Prostate gland (tissue), 2 donors: ENCODE measurements at regions not wholly inside any gene's neighbourhood (a gene's known extent, or its start where the extent isn't known, plus 50 kb on each side); places are given as distances from the start of the nearest gene placed in this dataset.
"Not testable (repeated sequence)": the region's sequence is repeated elsewhere in the genome, so short reads cannot be mapped to it uniquely, and the experiment has no call there.

Source experiments
- DNase-seq: peaks from one replicate; pipeline ENCODE4 v3.0.0-alpha.2; 2019; ENCODE audit warnings: low spot score
- H3K27ac ChIP-seq, 2 donors: fragments of 200-600 bp; sonication (generic); 2 replicates each; pipeline ENCODE4 v1.5.1; 2017 to 2019
- H3K27me3 ChIP-seq: fragments of 200-600 bp; sonication (generic); replicated peaks from 2 replicates; pipeline ENCODE4 v1.5.1; 2019; ENCODE audit not compliant: insufficient read depth
- H3K36me3 ChIP-seq, 2 donors: fragments of 200-600 bp; sonication (generic); 1 replicate in 1 of 2; 2 replicates in 1 of 2; pipeline versions ENCODE4 v1.5.1 to v1.8.1; 2017 to 2019
- H3K4me1 ChIP-seq: fragments of 200-600 bp; sonication (generic); replicated peaks from 2 replicates; pipeline ENCODE4 v1.5.1; 2019
- H3K4me3 ChIP-seq, 2 donors: fragments of 200-600 bp; sonication (generic); 2 replicates each; pipeline ENCODE4 v1.5.1; 2017 to 2019
- H3K9me3 ChIP-seq: fragments of 200-600 bp; sonication (generic); 2 replicates; pipeline ENCODE4 v1.5.1; 2017
- POLR2A ChIP-seq: fragments of 450-650 bp; IDR thresholded peaks from one replicate; pipeline ENCODE4 v1.6.1; 2016; ENCODE audit warnings: antibody characterized with exemption, mild to moderate bottlenecking
- POLR2AphosphoS5 ChIP-seq: sonication (generic); formaldehyde crosslinking; IDR thresholded peaks from one replicate; pipeline ENCODE4 v1.6.1; 2017; ENCODE audit warnings: antibody characterized with exemption
- WGBS: methylation state at CpG from one replicate; pipeline ENCODE4 v1.1.5; 2018; 5-methylcytosine and 5-hydroxymethylcytosine counted together
- intact Hi-C: fragments of 100-400 bp; cut with DNase I; formaldehyde crosslinking; loops from one replicate; pipeline ENCODE4 v1.14.2; 2022
- TF ChIP-seq, protein P1 (sequence below), 4 experiments: fragments of 200-600 bp in 2 of 4; fragments of 450-650 bp in 2 of 4; sonication (generic) in 2 of 4; IDR thresholded peaks; 1 replicate in 3 of 4; 2 replicates in 1 of 4; pipeline ENCODE4 v1.5.1; 2016 to 2019; ENCODE audit warnings: antibody characterized with exemption in 4 of 4, mild to moderate bottlenecking in 2 of 4, moderate library complexity in 2 of 4

DNA sequence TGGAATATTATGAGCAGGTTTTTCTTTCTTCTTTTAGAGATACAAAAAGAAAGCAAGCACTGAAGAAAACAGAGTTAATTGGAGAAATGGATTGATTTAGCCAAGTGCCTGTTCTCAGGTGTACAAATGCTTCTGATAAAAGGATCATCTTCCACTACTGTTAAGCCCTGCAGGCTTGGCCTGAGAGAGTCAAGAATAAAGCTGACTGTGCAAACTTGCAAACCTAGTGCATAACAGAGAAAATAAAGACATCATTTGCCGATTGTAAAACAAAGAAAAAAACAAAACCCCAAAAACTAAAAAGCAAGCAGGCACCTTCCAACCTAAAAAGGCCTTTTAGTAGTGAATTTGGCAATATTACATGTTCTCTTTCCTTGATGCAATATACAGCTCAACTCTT lies 78.0 kb upstream of the CCDC80 start:
- Histone ChIP-seq H3K9me3 (no peaks in the 10 kb centered on the region), H3K27me3 (no peaks in the 10 kb centered on the region), H3K36me3 (no peaks in the 10 kb centered on the region), H3K27ac (no peak overlapping the region), H3K4me3 (no peak overlapping the region), H3K4me1 (no peaks in the 10 kb centered on the region)
- WGBS, result 40% methylated on average over 1 of the region's 1 CpG
- intact Hi-C loops, result no loop called here
- TF ChIP-seq, protein P1, sequence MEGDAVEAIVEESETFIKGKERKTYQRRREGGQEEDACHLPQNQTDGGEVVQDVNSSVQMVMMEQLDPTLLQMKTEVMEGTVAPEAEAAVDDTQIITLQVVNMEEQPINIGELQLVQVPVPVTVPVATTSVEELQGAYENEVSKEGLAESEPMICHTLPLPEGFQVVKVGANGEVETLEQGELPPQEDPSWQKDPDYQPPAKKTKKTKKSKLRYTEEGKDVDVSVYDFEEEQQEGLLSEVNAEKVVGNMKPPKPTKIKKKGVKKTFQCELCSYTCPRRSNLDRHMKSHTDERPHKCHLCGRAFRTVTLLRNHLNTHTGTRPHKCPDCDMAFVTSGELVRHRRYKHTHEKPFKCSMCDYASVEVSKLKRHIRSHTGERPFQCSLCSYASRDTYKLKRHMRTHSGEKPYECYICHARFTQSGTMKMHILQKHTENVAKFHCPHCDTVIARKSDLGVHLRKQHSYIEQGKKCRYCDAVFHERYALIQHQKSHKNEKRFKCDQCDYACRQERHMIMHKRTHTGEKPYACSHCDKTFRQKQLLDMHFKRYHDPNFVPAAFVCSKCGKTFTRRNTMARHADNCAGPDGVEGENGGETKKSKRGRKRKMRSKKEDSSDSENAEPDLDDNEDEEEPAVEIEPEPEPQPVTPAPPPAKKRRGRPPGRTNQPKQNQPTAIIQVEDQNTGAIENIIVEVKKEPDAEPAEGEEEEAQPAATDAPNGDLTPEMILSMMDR (IDR thresholded peaks at IDR 0.05), result no peak
- TF ChIP-seq POLR2A, result no peak
- no peak for TF ChIP-seq POLR2AphosphoS5
- no peak for DNase-seq

DNA sequence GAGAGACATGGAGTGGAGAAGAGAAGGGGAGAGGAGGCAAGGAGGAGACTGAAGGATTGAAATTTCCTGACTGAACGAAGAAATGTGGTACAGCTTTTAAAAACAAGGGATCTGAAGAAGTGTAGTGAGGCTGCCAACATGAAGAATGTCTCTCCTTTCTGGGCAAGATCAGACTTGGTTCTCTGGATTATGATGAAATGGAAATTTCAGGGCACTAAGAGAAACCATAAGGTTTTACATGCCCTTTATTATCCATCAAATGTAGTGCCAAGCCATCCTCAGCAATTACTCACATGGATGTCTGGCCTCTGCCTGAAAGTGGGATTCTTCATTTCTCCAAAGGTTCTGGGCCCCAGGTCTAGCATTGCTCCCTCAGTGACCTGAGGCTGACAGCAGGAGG lies 77.6 kb upstream of the CCDC80 start:
- intact Hi-C loops, result no loop called here
- no peak for DNase-seq
- Histone ChIP-seq H3K4me1 (no peaks in the 10 kb centered on the region), H3K4me3 (no peak overlapping the region), H3K27ac (no peak overlapping the region), H3K36me3 (no peaks in the 10 kb centered on the region), H3K9me3 (no peaks in the 10 kb centered on the region), H3K27me3 (no peaks in the 10 kb centered on the region)
- TF ChIP-seq POLR2A (no peak), POLR2AphosphoS5 (no peak)
- TF ChIP-seq, protein P1 (IDR thresholded peaks at IDR 0.05), result no peak
- 26% methylated on average over 1 of the region's 1 CpG for WGBS

DNA sequence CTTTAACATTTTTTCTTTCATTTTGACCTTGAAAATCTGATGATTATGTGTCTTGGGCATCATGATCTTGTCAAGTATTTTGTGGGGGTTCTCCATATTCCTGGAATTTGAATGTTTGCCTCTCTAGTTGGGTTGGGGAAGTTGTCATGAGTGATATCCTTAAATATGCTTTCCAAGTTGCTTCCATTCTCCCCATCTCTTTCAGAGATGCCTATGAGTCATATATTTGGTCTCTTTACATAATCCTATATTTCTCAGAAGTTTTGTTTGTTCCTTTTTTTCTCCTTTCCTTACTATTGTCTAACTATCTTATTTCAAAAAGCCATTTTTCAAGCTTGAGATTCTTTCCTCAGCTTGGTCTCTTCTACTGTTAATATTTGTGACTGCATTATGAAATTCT lies 69.0 kb upstream of the CCDC80 start:
- Histone ChIP-seq H3K9me3 (no peaks in the 10 kb centered on the region), H3K36me3 (no peaks in the 10 kb centered on the region)
- intact Hi-C loops, result no loop called here

DNA sequence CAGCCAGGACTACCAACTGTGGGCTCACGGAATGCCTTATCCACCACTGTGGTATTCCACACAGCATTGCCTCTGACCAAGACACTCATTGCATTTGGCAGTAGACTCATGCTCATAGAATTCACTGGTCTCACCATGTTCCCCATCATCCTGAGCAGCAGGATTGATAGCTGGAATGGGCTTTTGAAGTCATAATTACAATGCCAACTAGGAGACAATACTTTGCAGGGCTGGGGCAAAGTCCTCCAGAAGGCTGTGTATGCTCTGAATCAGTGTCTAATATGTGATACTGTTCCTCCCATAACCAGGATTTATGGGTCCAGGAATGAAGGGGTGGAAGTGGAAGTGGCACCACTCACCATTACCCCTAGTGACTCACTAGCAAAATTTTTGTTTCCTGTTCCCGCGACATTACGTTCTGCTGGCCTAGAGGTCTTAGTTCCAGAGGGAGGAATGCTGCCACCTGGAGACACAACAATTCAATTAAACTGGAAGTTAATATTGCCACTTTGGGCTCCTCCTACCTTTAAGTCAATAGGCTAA lies 58.6 kb upstream of the CCDC80 start:
- WGBS, result 76% methylated on average over 4 of the region's 4 CpGs
- H3K4me1 ChIP-seq, result no peaks in the 10 kb centered on the region
- H3K9me3 ChIP-seq, result no peaks in the 10 kb centered on the region
- intact Hi-C loops, result no loop called here
- no peak for TF ChIP-seq POLR2A
- no peak for TF ChIP-seq POLR2AphosphoS5
- TF ChIP-seq, protein P1 (IDR thresholded peaks at IDR 0.05), result no peak
- no peak for DNase-seq
- H3K27me3 ChIP-seq, result no peaks in the 10 kb centered on the region
- H3K27ac ChIP-seq, result no peak overlapping the region
- H3K36me3 ChIP-seq, result no peaks in the 10 kb centered on the region
- H3K4me3 ChIP-seq, result no peak overlapping the region

More for the DNA sequence above, 69.0 kb upstream of the CCDC80 start:
- Histone ChIP-seq H3K27ac (no peak overlapping the region), H3K4me1 (no peaks in the 10 kb centered on the region), H3K4me3 (no peak overlapping the region), H3K27me3 (peaks cover 2% of the 10 kb centered on the region)
- TF ChIP-seq, protein P1 (IDR thresholded peaks at IDR 0.05), result no peak
- TF ChIP-seq POLR2AphosphoS5, result no peak
- no peak for TF ChIP-seq POLR2A
- no peak for DNase-seq

DNA sequence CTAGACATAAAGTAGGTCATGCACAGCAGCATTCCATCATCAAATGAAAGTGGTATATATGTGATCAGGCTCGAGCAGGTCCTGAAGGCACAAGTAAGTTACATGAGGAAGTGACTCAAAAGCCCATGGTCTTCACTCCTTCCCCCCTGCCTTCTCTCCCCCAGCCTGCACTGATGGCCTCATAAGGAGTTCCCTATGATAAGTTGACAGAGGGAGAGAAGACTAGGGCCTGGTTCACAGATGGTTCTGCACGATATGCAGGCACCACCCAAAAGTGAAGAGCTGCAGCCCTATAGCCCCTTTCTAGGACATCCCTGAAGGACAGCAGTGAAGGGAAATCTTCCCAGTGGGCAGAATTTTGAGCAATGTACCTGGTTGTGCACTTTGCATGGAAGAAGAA lies 57.5 kb upstream of the CCDC80 start:
- H3K27ac ChIP-seq, H3K4me1 ChIP-seq, H3K27me3 ChIP-seq, H3K36me3 ChIP-seq, DNase-seq, H3K9me3 ChIP-seq, intact Hi-C loops, H3K4me3 ChIP-seq: not testable (repeated sequence)
- 91% methylated on average over 2 of the region's 2 CpGs for WGBS

DNA sequence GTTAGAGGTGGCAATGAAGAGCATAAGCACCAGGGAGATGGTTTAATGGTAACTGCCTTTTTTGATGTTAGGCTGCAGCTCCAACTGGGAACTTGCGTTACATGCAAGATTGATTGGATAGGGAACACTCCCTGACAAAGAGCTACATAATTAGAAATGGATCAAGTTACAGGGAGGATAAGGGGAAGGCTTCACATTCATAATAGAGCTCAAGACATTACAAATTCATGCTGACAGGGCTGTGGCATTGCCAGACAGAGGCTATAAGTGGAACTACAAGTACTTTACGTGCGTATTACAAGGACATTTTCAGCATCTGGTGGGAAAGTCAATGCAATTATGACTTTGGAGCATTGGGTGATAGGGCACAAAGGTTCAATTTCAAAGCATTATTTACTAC lies 55.3 kb upstream of the CCDC80 start:
- H3K4me1 ChIP-seq, intact Hi-C loops, H3K4me3 ChIP-seq, DNase-seq, H3K36me3 ChIP-seq, H3K27ac ChIP-seq, H3K9me3 ChIP-seq, H3K27me3 ChIP-seq: not testable (repeated sequence)
- whole genome bisulfite sequencing, result 72% methylated on average over 3 of the region's 3 CpGs

DNA sequence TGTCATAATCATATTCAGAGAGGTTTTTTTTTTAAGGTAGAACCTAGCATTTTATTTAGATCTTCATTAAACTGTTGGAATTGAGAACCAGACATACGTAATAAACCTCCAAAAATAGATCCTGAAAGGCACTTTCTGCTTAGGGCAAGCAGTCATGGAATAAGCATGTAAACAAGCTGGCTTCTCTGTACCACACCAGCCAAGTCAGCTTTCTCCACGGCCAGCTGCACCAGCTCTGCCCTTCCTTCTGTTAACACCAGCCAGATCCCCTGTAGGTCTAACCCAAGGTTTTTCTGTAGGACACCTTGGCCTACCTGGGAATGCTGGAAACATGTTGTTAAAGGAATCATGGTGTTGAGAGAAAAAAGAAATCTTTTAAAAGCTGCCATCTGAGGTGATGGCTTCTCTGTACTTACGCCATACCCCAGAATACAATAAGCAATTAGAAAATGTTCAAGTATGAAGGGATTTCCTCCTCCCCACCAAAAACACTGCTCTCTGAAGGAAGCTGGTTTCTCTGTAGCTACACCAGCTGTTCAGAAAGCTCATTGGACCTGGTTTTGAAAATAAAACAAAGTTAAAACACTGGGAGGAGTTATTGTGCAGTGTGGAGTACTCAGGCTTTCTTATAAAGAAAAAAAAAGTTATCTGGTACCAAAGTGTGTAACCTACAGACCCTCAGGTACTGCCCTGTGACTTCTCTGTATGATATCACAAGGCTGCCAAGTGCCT lies 54.6 kb upstream of the CCDC80 start:
- H3K4me1 ChIP-seq, H3K27me3 ChIP-seq, H3K4me3 ChIP-seq, DNase-seq, H3K9me3 ChIP-seq, H3K27ac ChIP-seq, intact Hi-C loops, H3K36me3 ChIP-seq: not testable (repeated sequence)
- 52% methylated on average over 3 of the region's 3 CpGs for WGBS

DNA sequence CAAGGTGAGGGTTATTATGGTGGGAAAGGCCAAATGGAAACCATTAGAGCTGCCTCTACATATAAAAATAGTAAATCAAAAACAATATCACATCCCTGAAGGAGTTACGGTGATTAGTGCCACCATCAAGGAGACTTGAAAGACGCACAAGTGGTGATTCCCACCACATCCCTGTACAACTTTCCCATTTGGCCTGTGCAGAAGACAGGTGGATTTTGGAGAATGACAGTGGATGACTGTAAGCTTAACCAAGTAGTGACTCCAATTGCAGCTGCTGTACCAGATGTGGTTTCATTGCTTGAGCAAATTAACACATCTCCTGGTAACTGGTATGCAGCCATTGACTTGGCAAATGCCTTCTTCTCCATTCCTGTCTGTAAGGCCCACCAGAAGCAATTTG lies 54.0 kb upstream of the CCDC80 start:
- WGBS, result 96% methylated on average over 2 of the region's 2 CpGs
- H3K4me1 ChIP-seq, H3K27me3 ChIP-seq, H3K27ac ChIP-seq, H3K9me3 ChIP-seq, H3K36me3 ChIP-seq, DNase-seq, H3K4me3 ChIP-seq, intact Hi-C loops: not testable (repeated sequence)
